Medulla oblongata (tissue), 1 donor: ENCODE measurements at regions not wholly inside any gene's neighbourhood (a gene's known extent, or its start where the extent isn't known, plus 50 kb on each side); places are given as distances from the start of the nearest gene placed in this dataset.

Source experiments
- DNase-seq: peaks from one replicate; pipeline ENCODE4 v3.0.0-alpha.2; 2015; ENCODE audit errors: extremely low spot score

- peak; percentile 15 for DNase-seq
These were observed 117.5 kb downstream of the ASCL4 start for GRCh38 chr12:107891967-107892366.

- DNase-seq, result no peak
These were observed 120.1 kb downstream of the ASCL4 start for GRCh38 chr12:107894589-107894988.

GRCh38 chr12:107895966-107896365 is 121.5 kb downstream of the ASCL4 start:
- DNase-seq, result no peak

GRCh38 chr12:107900588-107900987 is 126.1 kb downstream of the ASCL4 start:
- no peak for DNase-seq

GRCh38 chr12:107903341-107904061 is 129.0 kb downstream of the ASCL4 start:
- DNase-seq, result no peak

- no peak for DNase-seq
These were observed 132.2 kb downstream of the ASCL4 start for GRCh38 chr12:107906707-107907106.

- DNase-seq, result peak; percentile 82
These were observed 138.0 kb downstream of the ASCL4 start for GRCh38 chr12:107912421-107913004.

GRCh38 chr12:107914460-107914977 is 140.0 kb downstream of the ASCL4 start:
- DNase-seq, result no peak

GRCh38 chr12:107917912-107918800 is 143.7 kb downstream of the ASCL4 start:
- no peak for DNase-seq

- no peak for DNase-seq
These were observed 146.6 kb downstream of the ASCL4 start for GRCh38 chr12:107921062-107921461.

- no peak for DNase-seq
These were observed 150.6 kb downstream of the ASCL4 start for GRCh38 chr12:107925125-107925524.

GRCh38 chr12:107929436-107929835 is 154.9 kb downstream of the ASCL4 start:
- peak; percentile 49 for DNase-seq

- no peak for DNase-seq
These were observed 157.3 kb downstream of the ASCL4 start for GRCh38 chr12:107931761-107932160.

- DNase-seq, result no peak
These were observed 163.9 kb downstream of the ASCL4 start for GRCh38 chr12:107938446-107938845.

- DNase-seq, result no peak
These were observed 174.0 kb downstream of the ASCL4 start for GRCh38 chr12:107948391-107948945.

GRCh38 chr12:107951024-107951423 is 176.5 kb downstream of the ASCL4 start:
- no peak for DNase-seq

GRCh38 chr12:107955966-107956643 is 173.0 kb upstream of the WSCD2 start:
- no peak for DNase-seq

GRCh38 chr12:107957459-107957858 is 171.6 kb upstream of the WSCD2 start:
- no peak for DNase-seq

GRCh38 chr12:107963635-107964034 is 165.5 kb upstream of the WSCD2 start:
- no peak for DNase-seq

GRCh38 chr12:107967170-107967569 is 161.9 kb upstream of the WSCD2 start:
- DNase-seq, result no peak

- no peak for DNase-seq
These were observed 155.1 kb upstream of the WSCD2 start for GRCh38 chr12:107973950-107974349.
